ENCODE measurements at regions not wholly inside any gene's neighbourhood (a gene's known extent, or its start where the extent isn't known, plus 50 kb on each side); places are given as distances from the start of the nearest gene placed in this dataset.

DNA sequence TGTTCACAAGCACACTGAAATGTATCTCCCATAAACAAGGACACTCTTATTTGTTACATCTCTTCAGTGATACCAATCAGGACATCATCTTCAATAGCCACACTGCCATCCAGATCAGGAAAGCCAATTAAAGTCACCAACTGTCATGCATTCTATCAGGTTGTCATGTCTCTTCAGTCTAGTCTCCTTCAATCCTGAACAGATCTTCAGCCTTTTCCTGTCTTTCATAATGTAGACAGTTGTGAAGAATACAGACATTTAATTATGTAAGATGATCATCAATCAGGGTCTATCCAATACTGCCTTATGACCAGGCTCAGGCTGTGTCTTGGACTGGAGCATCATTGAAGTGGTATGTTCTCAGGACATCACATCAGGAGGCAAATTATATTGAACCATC, 419.8 kb upstream of the SMC2 start:
- Histone ChIP-seq H3K4me1 (ENCODE audit: control insufficient read depth, insufficient read depth, low read length) (no peaks in the 10 kb centered on the region), H3K27ac (ENCODE audit: low read length) (no peak overlapping the region), H3K4me3 (ENCODE audit: low read depth in 2 of 2, low read length in 2 of 2) (no peak overlapping the region), H3K9me3 (ENCODE audit: control insufficient read depth, insufficient read depth, low read depth, low read length) (no peaks in the 10 kb centered on the region), H3K36me3 (ENCODE audit: control insufficient read depth, insufficient read depth, low read length) (no peaks in the 10 kb centered on the region), H3K27me3 (ENCODE audit: control insufficient read depth, insufficient read depth, low read length) (no peaks in the 10 kb centered on the region)
- in situ Hi-C loops (cut with HindIII; ENCODE audit: low pct_unique_long_range_greater_than_20kb, low sequenced_read_pairs) = no loop called here
- ChIA-PET CTCF (no interaction called here), POLR2A (interaction anchor here (0.6 kb wide), 1 partner anchor 427 kb away, joined by 3 read pairs; no protein-coding TSS in a partner anchor)
- no peak for TF ChIP-seq POLR2AphosphoS5 (IDR thresholded peaks at IDR 0.05; ENCODE audit: low read depth, low read length)
- TF ChIP-seq, protein P1, sequence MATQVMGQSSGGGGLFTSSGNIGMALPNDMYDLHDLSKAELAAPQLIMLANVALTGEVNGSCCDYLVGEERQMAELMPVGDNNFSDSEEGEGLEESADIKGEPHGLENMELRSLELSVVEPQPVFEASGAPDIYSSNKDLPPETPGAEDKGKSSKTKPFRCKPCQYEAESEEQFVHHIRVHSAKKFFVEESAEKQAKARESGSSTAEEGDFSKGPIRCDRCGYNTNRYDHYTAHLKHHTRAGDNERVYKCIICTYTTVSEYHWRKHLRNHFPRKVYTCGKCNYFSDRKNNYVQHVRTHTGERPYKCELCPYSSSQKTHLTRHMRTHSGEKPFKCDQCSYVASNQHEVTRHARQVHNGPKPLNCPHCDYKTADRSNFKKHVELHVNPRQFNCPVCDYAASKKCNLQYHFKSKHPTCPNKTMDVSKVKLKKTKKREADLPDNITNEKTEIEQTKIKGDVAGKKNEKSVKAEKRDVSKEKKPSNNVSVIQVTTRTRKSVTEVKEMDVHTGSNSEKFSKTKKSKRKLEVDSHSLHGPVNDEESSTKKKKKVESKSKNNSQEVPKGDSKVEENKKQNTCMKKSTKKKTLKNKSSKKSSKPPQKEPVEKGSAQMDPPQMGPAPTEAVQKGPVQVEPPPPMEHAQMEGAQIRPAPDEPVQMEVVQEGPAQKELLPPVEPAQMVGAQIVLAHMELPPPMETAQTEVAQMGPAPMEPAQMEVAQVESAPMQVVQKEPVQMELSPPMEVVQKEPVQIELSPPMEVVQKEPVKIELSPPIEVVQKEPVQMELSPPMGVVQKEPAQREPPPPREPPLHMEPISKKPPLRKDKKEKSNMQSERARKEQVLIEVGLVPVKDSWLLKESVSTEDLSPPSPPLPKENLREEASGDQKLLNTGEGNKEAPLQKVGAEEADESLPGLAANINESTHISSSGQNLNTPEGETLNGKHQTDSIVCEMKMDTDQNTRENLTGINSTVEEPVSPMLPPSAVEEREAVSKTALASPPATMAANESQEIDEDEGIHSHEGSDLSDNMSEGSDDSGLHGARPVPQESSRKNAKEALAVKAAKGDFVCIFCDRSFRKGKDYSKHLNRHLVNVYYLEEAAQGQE (IDR thresholded peaks at IDR 0.05; ENCODE audit: insufficient read depth in 1 of 2, low read depth in 2 of 2, low read length in 1 of 2) = no peak
- TF ChIP-seq SIN3A (IDR thresholded peaks at IDR 0.05; ENCODE audit: borderline replicate concordance, insufficient read depth, low read depth, low read length) = no peak
- no peak for TF ChIP-seq TCF7L2 (IDR thresholded peaks at IDR 0.05; ENCODE audit: low read depth, low read length)
- TF ChIP-seq, protein P2, sequence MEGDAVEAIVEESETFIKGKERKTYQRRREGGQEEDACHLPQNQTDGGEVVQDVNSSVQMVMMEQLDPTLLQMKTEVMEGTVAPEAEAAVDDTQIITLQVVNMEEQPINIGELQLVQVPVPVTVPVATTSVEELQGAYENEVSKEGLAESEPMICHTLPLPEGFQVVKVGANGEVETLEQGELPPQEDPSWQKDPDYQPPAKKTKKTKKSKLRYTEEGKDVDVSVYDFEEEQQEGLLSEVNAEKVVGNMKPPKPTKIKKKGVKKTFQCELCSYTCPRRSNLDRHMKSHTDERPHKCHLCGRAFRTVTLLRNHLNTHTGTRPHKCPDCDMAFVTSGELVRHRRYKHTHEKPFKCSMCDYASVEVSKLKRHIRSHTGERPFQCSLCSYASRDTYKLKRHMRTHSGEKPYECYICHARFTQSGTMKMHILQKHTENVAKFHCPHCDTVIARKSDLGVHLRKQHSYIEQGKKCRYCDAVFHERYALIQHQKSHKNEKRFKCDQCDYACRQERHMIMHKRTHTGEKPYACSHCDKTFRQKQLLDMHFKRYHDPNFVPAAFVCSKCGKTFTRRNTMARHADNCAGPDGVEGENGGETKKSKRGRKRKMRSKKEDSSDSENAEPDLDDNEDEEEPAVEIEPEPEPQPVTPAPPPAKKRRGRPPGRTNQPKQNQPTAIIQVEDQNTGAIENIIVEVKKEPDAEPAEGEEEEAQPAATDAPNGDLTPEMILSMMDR (IDR thresholded peaks at IDR 0.05) = no peak
- DNase-seq (ENCODE audit: low read depth, low spot score) = no peak
- no TSS peak for BruUV-seq (replicated peaks)
- intact Hi-C loops (cut with micrococcal nuclease; ENCODE audit: unreplicated experiment) = no loop called here
- ATAC-seq = no peak

DNA sequence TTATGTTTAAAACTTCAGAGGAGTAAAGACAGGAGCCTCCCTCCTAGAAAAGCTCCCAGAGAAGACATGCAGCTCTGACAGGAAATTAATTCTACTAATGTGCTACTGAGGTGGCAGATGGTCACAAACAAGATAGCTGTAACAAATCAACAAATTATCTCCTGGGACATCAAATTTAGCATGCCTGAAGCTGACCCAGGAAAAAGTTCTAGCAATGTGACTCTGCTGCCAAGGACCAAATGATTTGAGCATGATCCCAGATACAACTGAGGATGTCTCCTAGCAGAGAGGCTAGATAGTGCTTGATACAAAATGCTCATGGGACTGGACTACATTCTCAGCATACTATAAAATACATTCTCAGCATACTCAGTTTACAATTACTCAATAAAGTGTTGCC, 413.5 kb upstream of the SMC2 start:
- H3K27me3 ChIP-seq (ENCODE audit: control insufficient read depth, insufficient read depth, low read length) = no peaks in the 10 kb centered on the region
- H3K36me3 ChIP-seq (ENCODE audit: control insufficient read depth, insufficient read depth, low read length) = no peaks in the 10 kb centered on the region
- DNase-seq (ENCODE audit: low read depth, low spot score) (no peak), ATAC-seq (no peak)
- ChIA-PET POLR2A (no interaction called here), CTCF (no interaction called here)
- no peaks in the 10 kb centered on the region for H3K4me1 ChIP-seq (ENCODE audit: control insufficient read depth, insufficient read depth, low read length)
- H3K9me3 ChIP-seq (ENCODE audit: control insufficient read depth, insufficient read depth, low read depth, low read length) = no peaks in the 10 kb centered on the region
- TF ChIP-seq, protein P2 (IDR thresholded peaks at IDR 0.05) = no peak
- TF ChIP-seq TCF7L2 (IDR thresholded peaks at IDR 0.05; ENCODE audit: low read depth, low read length) (no peak), SIN3A (IDR thresholded peaks at IDR 0.05; ENCODE audit: borderline replicate concordance, insufficient read depth, low read depth, low read length) (no peak), POLR2AphosphoS5 (IDR thresholded peaks at IDR 0.05; ENCODE audit: low read depth, low read length) (no peak)
- TF ChIP-seq, protein P1 (IDR thresholded peaks at IDR 0.05; ENCODE audit: insufficient read depth in 1 of 2, low read depth in 2 of 2, low read length in 1 of 2) = no peak
- H3K27ac ChIP-seq (ENCODE audit: low read length) = no peak overlapping the region
- in situ Hi-C loops (cut with HindIII; ENCODE audit: low pct_unique_long_range_greater_than_20kb, low sequenced_read_pairs) = no loop called here
- intact Hi-C loops (cut with micrococcal nuclease; ENCODE audit: unreplicated experiment) = no loop called here
- BruUV-seq (replicated peaks) = no TSS peak
- no peak overlapping the region for H3K4me3 ChIP-seq (ENCODE audit: low read depth in 2 of 2, low read length in 2 of 2)
